Activated B cell treated with CpG ODN at 0.5 μM for 24 hours (primary cell): ENCODE measurements at regions not wholly inside any gene's neighbourhood (a gene's known extent, or its start where the extent isn't known, plus 50 kb on each side); places are given as distances from the start of the nearest gene placed in this dataset.
A peak's percentile ranks its signal among the peaks of the same experiment; 100 is the strongest.

Experiments
- ATAC-seq: fragments of 200-7000 bp; cut with Tn5 transposase; one replicate; pipeline ENCODE4 v1.10.0; 2021; ENCODE audit warnings: low read depth, mild to moderate bottlenecking, moderate library complexity
- CTCF ChIA-PET: fragments of 350-600 bp; sonication (Branson Sonifier 250); formaldehyde crosslinking; loops from one replicate; lab custom pipeline; 2021; ENCODE audit warnings: antibody characterized with exemption; lab: Charles Lee
- POLR2A ChIA-PET: fragments of 350-600 bp; sonication (Branson Sonifier 250); formaldehyde crosslinking; loops from one replicate; lab custom pipeline; 2021; ENCODE audit warnings: antibody characterized with exemption; lab: Charles Lee
- DNase-seq: peaks from one replicate; pipeline ENCODE4 v3.0.0; 2022
- H3K27ac Mint-ChIP-seq: one replicate; pipeline ENCODE4 v1.8.0; 2020; ENCODE audit warnings: mixed read lengths
- H3K27me3 Mint-ChIP-seq: one replicate; pipeline ENCODE4 v1.8.0; 2021; ENCODE audit warnings: mixed read lengths
- H3K36me3 Mint-ChIP-seq: one replicate; pipeline ENCODE4 v1.8.0; 2021; ENCODE audit warnings: low read depth, mixed read lengths
- H3K4me1 Mint-ChIP-seq: one replicate; pipeline ENCODE4 v1.8.0; 2021; ENCODE audit warnings: mixed read lengths
- H3K4me3 Mint-ChIP-seq: one replicate; pipeline ENCODE4 v1.8.0; 2020; ENCODE audit warnings: mild to moderate bottlenecking, mixed read lengths
- H3K9me3 Mint-ChIP-seq: one replicate; pipeline ENCODE4 v1.8.0; 2020; ENCODE audit warnings: mixed read lengths
- intact Hi-C: fragments of 100-400 bp; cut with micrococcal nuclease; formaldehyde crosslinking; loops from one replicate; pipeline ENCODE4 v1.15.1; 2024
- TF ChIP-seq, protein P1 (sequence below): fragments of 200-600 bp; IDR thresholded peaks from one replicate; pipeline ENCODE4 v1.8.0; 2022; ENCODE audit warnings: antibody characterized with exemption, mild to moderate bottlenecking

DNA sequence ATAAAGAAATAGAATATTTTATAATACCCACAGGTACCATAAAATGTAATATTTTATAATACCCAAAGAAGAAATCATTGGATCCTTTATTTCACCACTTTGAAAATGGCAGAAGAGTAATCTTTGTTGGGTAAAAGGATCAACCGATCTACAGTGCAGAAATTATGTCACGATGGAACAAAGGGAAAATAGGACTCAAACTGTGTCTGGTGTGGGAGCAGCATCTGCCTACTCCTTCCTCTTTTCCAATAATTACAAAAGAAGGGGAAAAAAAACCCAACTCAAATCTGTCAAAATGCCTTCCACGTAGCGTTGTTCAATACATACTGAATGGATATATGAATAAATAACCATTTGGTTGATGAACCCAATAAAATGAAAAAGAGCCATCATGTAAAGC lies 492.6 kb upstream of the TBL1XR1 start:
- POLR2A ChIA-PET: no interaction called here

DNA sequence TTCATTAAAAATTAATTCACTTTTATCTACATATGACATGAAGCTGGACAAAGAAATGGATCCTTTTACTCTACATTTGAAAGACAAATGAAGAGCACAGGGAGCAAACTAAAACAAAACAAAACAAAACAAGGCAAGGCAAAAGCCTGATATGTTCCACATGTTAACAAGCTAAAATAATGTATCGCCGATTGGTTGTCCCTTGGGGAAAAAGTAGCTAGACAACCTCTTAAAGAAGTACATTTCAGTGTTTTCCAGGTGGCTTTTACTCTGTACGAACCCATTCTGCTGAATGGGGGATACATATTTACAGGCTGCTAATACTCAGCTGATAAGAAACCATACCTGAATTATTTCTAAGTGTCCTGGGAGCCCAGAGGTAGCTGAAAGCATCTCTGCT lies 493.0 kb upstream of the TBL1XR1 start:
- no peaks in the 10 kb centered on the region for H3K36me3 Mint-ChIP-seq
- TF ChIP-seq, protein P1, sequence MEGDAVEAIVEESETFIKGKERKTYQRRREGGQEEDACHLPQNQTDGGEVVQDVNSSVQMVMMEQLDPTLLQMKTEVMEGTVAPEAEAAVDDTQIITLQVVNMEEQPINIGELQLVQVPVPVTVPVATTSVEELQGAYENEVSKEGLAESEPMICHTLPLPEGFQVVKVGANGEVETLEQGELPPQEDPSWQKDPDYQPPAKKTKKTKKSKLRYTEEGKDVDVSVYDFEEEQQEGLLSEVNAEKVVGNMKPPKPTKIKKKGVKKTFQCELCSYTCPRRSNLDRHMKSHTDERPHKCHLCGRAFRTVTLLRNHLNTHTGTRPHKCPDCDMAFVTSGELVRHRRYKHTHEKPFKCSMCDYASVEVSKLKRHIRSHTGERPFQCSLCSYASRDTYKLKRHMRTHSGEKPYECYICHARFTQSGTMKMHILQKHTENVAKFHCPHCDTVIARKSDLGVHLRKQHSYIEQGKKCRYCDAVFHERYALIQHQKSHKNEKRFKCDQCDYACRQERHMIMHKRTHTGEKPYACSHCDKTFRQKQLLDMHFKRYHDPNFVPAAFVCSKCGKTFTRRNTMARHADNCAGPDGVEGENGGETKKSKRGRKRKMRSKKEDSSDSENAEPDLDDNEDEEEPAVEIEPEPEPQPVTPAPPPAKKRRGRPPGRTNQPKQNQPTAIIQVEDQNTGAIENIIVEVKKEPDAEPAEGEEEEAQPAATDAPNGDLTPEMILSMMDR: no peak
- no peaks in the 10 kb centered on the region for H3K9me3 Mint-ChIP-seq
- ChIA-PET POLR2A (no interaction called here), CTCF (no interaction called here)
- ATAC-seq (no peak), DNase-seq (no peak)
- no peak overlapping the region for H3K27ac Mint-ChIP-seq
- intact Hi-C loops: no loop called here
- no peak overlapping the region for H3K4me3 Mint-ChIP-seq
- no peaks in the 10 kb centered on the region for H3K27me3 Mint-ChIP-seq
- H3K4me1 Mint-ChIP-seq: peaks cover 13% of the 10 kb centered on the region

More for the DNA sequence above, 492.6 kb upstream of the TBL1XR1 start:
- intact Hi-C loops: no loop called here
- DNase-seq (no peak), ATAC-seq (no peak)
- no peak overlapping the region for H3K27ac Mint-ChIP-seq
- H3K9me3 Mint-ChIP-seq: no peaks in the 10 kb centered on the region
- CTCF ChIA-PET: no interaction called here
- H3K27me3 Mint-ChIP-seq: no peaks in the 10 kb centered on the region
- H3K4me1 Mint-ChIP-seq: peaks cover 11% of the 10 kb centered on the region
- TF ChIP-seq, protein P1: no peak
- H3K4me3 Mint-ChIP-seq: no peak overlapping the region
- no peaks in the 10 kb centered on the region for H3K36me3 Mint-ChIP-seq

DNA sequence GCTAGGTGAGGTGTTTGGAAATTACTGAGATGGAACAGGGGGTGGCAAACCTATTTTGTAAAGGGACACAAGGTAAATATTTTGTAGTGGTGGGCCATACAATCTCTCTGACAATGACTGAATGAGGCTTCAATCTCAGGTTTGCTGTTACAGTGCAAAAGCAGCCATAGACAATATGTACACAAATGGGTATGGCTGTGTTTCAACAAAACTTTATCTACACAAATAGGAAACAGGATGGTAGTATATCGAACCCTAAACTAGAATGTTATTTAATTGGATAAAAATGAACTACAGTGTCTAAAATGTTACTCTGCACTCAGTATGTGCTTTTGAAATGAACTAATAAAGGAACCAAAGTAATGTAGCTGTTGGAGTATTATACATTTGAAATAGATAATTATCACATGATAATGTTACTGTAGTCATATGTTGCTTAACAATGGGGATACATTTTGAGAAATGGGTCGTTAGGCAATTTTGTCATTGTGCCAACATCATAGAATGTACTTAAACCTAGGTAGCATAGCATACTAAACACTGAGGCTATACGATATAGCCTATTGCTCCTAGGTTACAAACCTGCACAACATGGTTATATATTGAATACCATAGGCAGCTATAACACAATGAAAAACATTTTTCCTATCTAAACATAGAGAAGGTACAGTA lies 495.2 kb upstream of the TBL1XR1 start:
- no peak for DNase-seq
- CTCF ChIA-PET: no interaction called here
- Mint-ChIP-seq H3K27ac (no peak overlapping the region), H3K4me3 (no peak overlapping the region), H3K9me3 (no peaks in the 10 kb centered on the region), H3K4me1 (peaks cover 21% of the 10 kb centered on the region), H3K27me3 (no peaks in the 10 kb centered on the region), H3K36me3 (no peaks in the 10 kb centered on the region)
- ATAC-seq: no peak
- intact Hi-C loops: no loop called here
- POLR2A ChIA-PET: no interaction called here
- TF ChIP-seq, protein P1: no peak

DNA sequence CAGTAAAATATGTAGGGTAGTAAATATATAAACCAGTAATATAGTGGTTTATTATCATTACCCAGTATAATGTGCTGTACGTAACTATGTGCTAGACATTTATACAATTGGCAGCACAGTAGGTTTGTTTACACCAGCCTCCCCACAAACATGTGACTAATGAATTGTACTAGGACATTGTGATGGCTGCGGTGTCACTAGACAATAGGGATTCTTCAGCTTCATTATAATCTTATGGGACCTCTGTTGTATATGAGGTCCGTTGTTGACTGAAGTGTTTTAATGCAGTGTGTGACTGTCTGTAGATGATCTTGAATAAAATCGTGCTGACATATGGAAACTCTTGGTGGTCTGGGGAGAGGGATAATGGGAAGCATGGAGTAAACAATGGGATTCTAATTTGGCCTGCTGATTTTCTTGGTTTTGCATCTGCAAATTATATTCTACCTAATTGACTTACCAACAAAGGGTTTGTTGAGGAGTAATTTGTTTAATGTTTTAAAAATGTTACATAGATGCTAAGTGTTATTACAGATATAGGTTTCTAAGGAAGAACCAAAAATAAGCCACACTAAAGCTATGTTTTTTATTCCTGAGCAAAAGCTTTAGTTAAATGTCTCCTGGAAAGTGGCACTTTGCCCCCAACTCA lies 496.5 kb upstream of the TBL1XR1 start:
- Mint-ChIP-seq H3K27me3 (peaks cover 1% of the 10 kb centered on the region), H3K27ac (no peak overlapping the region), H3K36me3 (no peaks in the 10 kb centered on the region), H3K4me1 (peaks cover 21% of the 10 kb centered on the region), H3K4me3 (no peak overlapping the region), H3K9me3 (no peaks in the 10 kb centered on the region)
- DNase-seq: no peak
- TF ChIP-seq, protein P1: no peak
- POLR2A ChIA-PET: interaction anchor here (0.6 kb wide), 2 partner anchors 334 to 509 kb away, joined by 3 read pairs; no protein-coding TSS in a partner anchor
- intact Hi-C loops: no loop called here
- ATAC-seq: no peak
- CTCF ChIA-PET: no interaction called here

DNA sequence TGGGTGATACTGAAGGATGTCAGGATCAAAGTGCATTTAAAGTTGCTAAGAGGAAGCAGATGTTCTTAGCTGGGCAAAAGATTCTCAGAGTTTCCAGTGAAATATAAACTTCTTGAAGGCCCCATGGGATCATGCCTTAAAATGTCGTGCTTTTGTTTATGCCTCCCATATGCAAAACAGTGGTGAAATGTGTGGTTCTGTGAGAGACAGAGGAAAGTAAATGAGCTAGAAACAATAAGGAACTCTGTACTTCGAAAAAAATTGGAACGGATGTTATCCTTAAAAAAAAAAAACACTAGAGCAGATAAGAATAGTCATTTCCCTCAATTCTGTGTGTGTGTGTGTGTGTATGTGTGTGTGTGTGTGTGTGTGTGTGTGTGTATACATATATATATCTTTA lies 497.0 kb upstream of the TBL1XR1 start:
- ATAC-seq (peak; percentile 31), DNase-seq (no peak)
- no peak overlapping the region for H3K27ac Mint-ChIP-seq
- H3K27me3 Mint-ChIP-seq: peaks cover 1% of the 10 kb centered on the region
- no peaks in the 10 kb centered on the region for H3K36me3 Mint-ChIP-seq
- CTCF ChIA-PET: no interaction called here
- peaks cover 21% of the 10 kb centered on the region for H3K4me1 Mint-ChIP-seq
- TF ChIP-seq, protein P1: no peak
- H3K9me3 Mint-ChIP-seq: no peaks in the 10 kb centered on the region
- POLR2A ChIA-PET: interaction anchor here (0.6 kb wide), 2 partner anchors 334 to 510 kb away, joined by 3 read pairs; no protein-coding TSS in a partner anchor
- intact Hi-C loops: no loop called here
- no peak overlapping the region for H3K4me3 Mint-ChIP-seq
